HCT116 (cell line): ENCODE measurements at regions not wholly inside any gene's neighbourhood (a gene's known extent, or its start where the extent isn't known, plus 50 kb on each side); places are given as distances from the start of the nearest gene placed in this dataset.
A peak's percentile ranks its signal among the peaks of the same experiment; 100 is the strongest.
"Not testable (repeated sequence)": the region's sequence is repeated elsewhere in the genome, so short reads cannot be mapped to it uniquely, and the experiment has no call there.

Experiments used
- ATAC-seq: fragments of 200-7000 bp; cut with Tn5 transposase; 2 replicates; pipeline ENCODE4 v1.9.1; 2020; ENCODE audit warnings: mild to moderate bottlenecking, moderate library complexity
- BruUV-seq: library from RNA; stranded (reverse); fragments of 400-500 nt; replicated peaks from 2 replicates; lab custom pipeline; 2021; lab: Mats Ljungman, UMichigan
- CTCF ChIA-PET: fragments of 300-600 bp; sonication (Branson Sonifier 250); formaldehyde crosslinking; loops from one replicate; lab custom pipeline; 2021; ENCODE audit warnings: antibody characterized with exemption; lab: Charles Lee
- POLR2A ChIA-PET: fragments of 300-600, 350-600 bp; sonication (Branson Sonifier 250); formaldehyde crosslinking; loops from one replicate; lab custom pipeline; 2021; ENCODE audit warnings: antibody characterized with exemption; lab: Charles Lee
- RAD21 ChIA-PET, 2 experiments: fragments of 300-600 bp; sonication (Branson Sonifier 250); formaldehyde crosslinking; loops; one replicate each; lab custom pipeline; 2023; ENCODE audit warnings: low total read pairs in 2 of 2; ENCODE audit not compliant: uncharacterized antibody in 2 of 2, unreplicated experiment in 2 of 2, low non-redundant PET in 1 of 2; lab: Charles Lee
- DNase-seq: peaks from one replicate; pipeline ENCODE4 v3.0.0-alpha.2; 2010; ENCODE audit warnings: low read depth, low spot score
- H2AFZ ChIP-seq: fragments of 200-600 bp; shearing (Covaris generic), sonication (generic); 2 replicates; pipeline ENCODE4 v1.6.1; 2017; ENCODE audit warnings: low read depth, mixed run types, mixed read lengths, antibody characterized with exemption, low read length; ENCODE audit not compliant: poor library complexity, severe bottlenecking
- H3K27ac ChIP-seq: 2 replicates; pipeline ENCODE4 v1.5.1; 2012; ENCODE audit warnings: low read depth, low read length
- H3K27me3 ChIP-seq: fragments of 200-600 bp; sonication (generic); 2 replicates; pipeline ENCODE4 v1.6.1; 2016; ENCODE audit warnings: mixed run types, low read length, mixed read lengths; ENCODE audit not compliant: insufficient read depth
- H3K36me3 ChIP-seq, 2 experiments: fragments of 200-500 bp in 1 of 2; fragments of 200-600 bp in 1 of 2; sonication (Bioruptor generic) in 1 of 2; sonication (generic) in 1 of 2; 2 replicates each; pipeline versions ENCODE4 v1.5.1 to v1.6.1; 2014 to 2016; ENCODE audit warnings: low read length in 2 of 2, inconsistent platforms in 1 of 2, mixed read lengths in 1 of 2, mixed run types in 1 of 2; ENCODE audit not compliant: insufficient read depth in 2 of 2, control insufficient read depth in 1 of 2
- H3K4me1 ChIP-seq, 2 experiments: fragments of 200-600 bp in 1 of 2; sonication (generic) in 1 of 2; 2 replicates each; pipeline versions ENCODE4 v1.5.1 to v1.6.1; 2012 to 2017; ENCODE audit warnings: low read length in 2 of 2, inconsistent platforms in 1 of 2, mild to moderate bottlenecking in 1 of 2, mixed read lengths in 1 of 2, mixed run types in 1 of 2, moderate library complexity in 1 of 2; ENCODE audit not compliant: insufficient read depth in 2 of 2, control insufficient read depth in 1 of 2
- H3K4me2 ChIP-seq: fragments of 200-600 bp; sonication (generic); 2 replicates; pipeline ENCODE4 v1.6.1; 2017; ENCODE audit warnings: mixed run types, low read length, mixed read lengths
- H3K4me3 ChIP-seq, 2 experiments: fragments of 200-600 bp in 1 of 2; sonication (generic) in 1 of 2; replicated peaks in 1 of 2; 2 replicates each; pipeline ENCODE4 v1.5.1; 2011 to 2016; ENCODE audit warnings: low read length in 2 of 2, control low read depth in 1 of 2, low read depth in 1 of 2, mild to moderate bottlenecking in 1 of 2, mixed read lengths in 1 of 2, mixed run types in 1 of 2
- H3K79me2 ChIP-seq: fragments of 200-600 bp; sonication (generic); 2 replicates; pipeline ENCODE4 v1.6.1; 2017; ENCODE audit warnings: mild to moderate bottlenecking, mixed run types, low read length, moderate library complexity, mixed read lengths; ENCODE audit not compliant: insufficient read depth
- H3K9ac ChIP-seq: fragments of 200-600 bp; sonication (generic); 2 replicates; pipeline ENCODE4 v1.6.1; 2016; ENCODE audit warnings: low read length, mixed read lengths
- H3K9me2 ChIP-seq: fragments of 200-600 bp; sonication (generic), shearing (Covaris generic); 2 replicates; pipeline ENCODE4 v1.6.1; 2017; ENCODE audit warnings: mixed run types, mild to moderate bottlenecking, moderate library complexity; ENCODE audit not compliant: insufficient read depth
- H3K9me3 ChIP-seq, 2 experiments: fragments of 200-500 bp in 1 of 2; fragments of 200-600 bp in 1 of 2; sonication (Bioruptor generic) in 1 of 2; sonication (generic) in 1 of 2; 2 replicates each; pipeline ENCODE4 v1.6.1; 2014 to 2017; ENCODE audit warnings: low read length in 2 of 2, mixed read lengths in 2 of 2, inconsistent platforms in 1 of 2, low read depth in 1 of 2, mild to moderate bottlenecking in 1 of 2, mixed run types in 1 of 2, moderate library complexity in 1 of 2; ENCODE audit not compliant: control insufficient read depth in 1 of 2, insufficient read depth in 1 of 2
- H4K20me1 ChIP-seq: fragments of 200-600 bp; sonication (generic), shearing (Covaris generic); 2 replicates; pipeline ENCODE4 v1.6.1; 2017; ENCODE audit warnings: mixed run types, mild to moderate bottlenecking, moderate library complexity; ENCODE audit not compliant: insufficient read depth
- CTCF ChIP-seq, 3 experiments: fragments of 200-600 bp in 1 of 3; sonication (generic) in 1 of 3; IDR thresholded peaks in 2 of 3; conservative IDR thresholded peaks in 1 of 3; 2 replicates each; pipeline ENCODE4 v1.5.1; 2012 to 2017; ENCODE audit warnings: low read depth in 2 of 3, low read length in 2 of 3, antibody characterized with exemption in 1 of 3, borderline replicate concordance in 1 of 3, control low read depth in 1 of 3, mild to moderate bottlenecking in 1 of 3, mixed read lengths in 1 of 3, mixed run types in 1 of 3, moderate library complexity in 1 of 3; ENCODE audit not compliant: insufficient read depth in 1 of 3
- EZH2 ChIP-seq: fragments of 200-600 bp; sonication (generic); IDR thresholded peaks from 2 replicates; pipeline ENCODE4 v1.6.1; 2017; ENCODE audit warnings: antibody characterized with exemption, mixed run types
- POLR2A ChIP-seq: IDR thresholded peaks from 2 replicates; pipeline ENCODE4 v1.7.0; 2011; ENCODE audit warnings: borderline replicate concordance; ENCODE audit not compliant: insufficient read depth, insufficient read length; ENCODE audit errors: extremely low read depth
- POLR2AphosphoS5 ChIP-seq: IDR thresholded peaks from 2 replicates; pipeline ENCODE4 v1.6.1; 2011; ENCODE audit warnings: mild to moderate bottlenecking, low read depth, low read length, moderate library complexity
- RAD21 ChIP-seq: IDR thresholded peaks from 2 replicates; pipeline ENCODE4 v1.6.1; 2012; ENCODE audit warnings: low read depth, mild to moderate bottlenecking
- SRF ChIP-seq: IDR thresholded peaks from 2 replicates; pipeline ENCODE4 v1.6.1; 2012; ENCODE audit warnings: low read depth
- intact Hi-C: fragments of 100-400 bp; cut with micrococcal nuclease; formaldehyde crosslinking; loops from 2 replicates; pipeline ENCODE4 v1.10.0; 2022

- no peak for TF ChIP-seq EZH2
- TF ChIP-seq POLR2A, result no peak
- no peak for TF ChIP-seq SRF
- TF ChIP-seq, all 23 proteins: peak for 4
Measured at GRCh38 chr7:125061776-125062397, 132.3 kb upstream of the POT1 start (continued).

GRCh38 chr7:125061083-125061745, 131.6 kb upstream of the POT1 start:
- H3K79me2 ChIP-seq, H3K9me2 ChIP-seq, H3K9me3 ChIP-seq, H3K27ac ChIP-seq, BruUV-seq, POLR2A ChIA-PET, H3K4me3 ChIP-seq, intact Hi-C loops, H3K9ac ChIP-seq, H3K27me3 ChIP-seq, DNase-seq, H3K36me3 ChIP-seq, H4K20me1 ChIP-seq: not testable (repeated sequence)
- H3K4me1 ChIP-seq, result peaks cover 2 to 14% of the 10 kb centered on the region in 2 experiments; a peak in 2 of 4 replicates
- ChIA-PET CTCF (interaction anchor here (2.0 kb wide), 2 partner anchors 256 to 610 kb away, joined by 8 to 23 read pairs; no protein-coding TSS in a partner anchor), RAD21 (interaction anchor here (2.0 to 3.0 kb wide), 2 partner anchors 255 to 256 kb away, joined by 5 to 12 read pairs; no protein-coding TSS in a partner anchor)
- 0 out of 2 replicates have a peak, but pooled peaks have one; percentile 7 for ATAC-seq
- H2AFZ ChIP-seq, result peak overlapping the region; percentile 90
- H3K4me2 ChIP-seq, result peak overlapping the region; percentile 35; the same call in 1 of the 2 replicates

- no peak overlapping the region for H3K9ac ChIP-seq
- no peaks in the 10 kb centered on the region for H3K27me3 ChIP-seq
- H3K27ac ChIP-seq, result no peak overlapping the region
- TF ChIP-seq RAD21 (peak; percentile 68), POLR2AphosphoS5 (no peak), CTCF (IDR thresholded peaks at IDR 0.05 in 2 of 3, conservative IDR thresholded peaks at IDR 0.05 in 1 of 3; ENCODE audit: borderline replicate concordance in 1 of 3, insufficient read depth in 1 of 3, low read depth in 2 of 3, low read length in 2 of 3) (peak; percentile 2 to 53 (median 32); a peak in 3 of 6 replicates)
- TF ChIP-seq, all 23 proteins: peak for 2
- H3K4me2 ChIP-seq, result peak overlapping the region; percentile 56; the same call in 1 of the 2 replicates
- no peaks in the 10 kb centered on the region for H4K20me1 ChIP-seq
- POLR2A ChIA-PET, result no interaction called here
- no peak overlapping the region for H3K4me3 ChIP-seq
- H2AFZ ChIP-seq, result peak overlapping the region; percentile 94
- no peaks in the 10 kb centered on the region for H3K36me3 ChIP-seq
- peaks cover 2 to 14% of the 10 kb centered on the region in 2 experiments; a peak in 2 of 4 replicates for H3K4me1 ChIP-seq
- CTCF ChIA-PET, result interaction anchor here (0.7 to 2.3 kb wide), 12 partner anchors 8 to 612 kb away, joined by 3 to 23 read pairs (median 4); no protein-coding TSS in a partner anchor
- H3K9me3 ChIP-seq, result no peaks in the 10 kb centered on the region
- ATAC-seq (no peak), DNase-seq (no peak)
- intact Hi-C loops, result loop anchor here (1.0 kb wide), 2 partner anchors 256 to 610 kb away; no protein-coding TSS in a partner anchor
- no peaks in the 10 kb centered on the region for H3K79me2 ChIP-seq
- RAD21 ChIA-PET, result interaction anchor here (2.0 to 3.0 kb wide), 2 partner anchors 257 kb away, joined by 5 to 12 read pairs; no protein-coding TSS in a partner anchor
- no TSS peak for BruUV-seq
- H3K9me2 ChIP-seq, result no peaks in the 10 kb centered on the region
Measured at GRCh38 chr7:125059861-125060456, 130.3 kb upstream of the POT1 start.
